GM18909 (cell line): ENCODE measurements at regions not wholly inside any gene's neighbourhood (a gene's known extent, or its start where the extent isn't known, plus 50 kb on each side); places are given as distances from the start of the nearest gene placed in this dataset.

Experiments used
- ATAC-seq: cut with Tn5 transposase; IDR thresholded peaks from one replicate; pipeline ENCODE4 v1.9.1; 2021; ENCODE audit warnings: mild to moderate bottlenecking; ENCODE audit not compliant: unreplicated experiment, poor library complexity

DNA sequence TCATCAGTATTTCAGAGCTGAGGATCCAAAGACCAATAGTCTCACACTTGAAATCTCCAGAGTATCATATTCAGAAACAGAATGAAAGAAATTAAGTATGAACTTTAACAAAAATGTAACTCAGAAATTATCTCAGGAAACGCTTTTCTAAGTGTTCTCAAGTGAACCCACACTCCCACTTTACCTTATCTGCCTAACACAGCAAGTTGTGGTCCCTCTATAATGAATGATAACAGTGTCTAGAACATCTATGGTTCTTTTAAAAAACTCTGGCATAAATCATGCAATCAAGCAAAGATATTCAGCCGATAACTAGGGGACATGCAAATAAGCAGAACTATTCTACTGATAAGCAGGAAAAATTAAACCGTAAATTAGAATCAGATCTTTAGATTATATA lies 1574.2 kb downstream of the PLA2G4A start:
- ATAC-seq = no peak

DNA sequence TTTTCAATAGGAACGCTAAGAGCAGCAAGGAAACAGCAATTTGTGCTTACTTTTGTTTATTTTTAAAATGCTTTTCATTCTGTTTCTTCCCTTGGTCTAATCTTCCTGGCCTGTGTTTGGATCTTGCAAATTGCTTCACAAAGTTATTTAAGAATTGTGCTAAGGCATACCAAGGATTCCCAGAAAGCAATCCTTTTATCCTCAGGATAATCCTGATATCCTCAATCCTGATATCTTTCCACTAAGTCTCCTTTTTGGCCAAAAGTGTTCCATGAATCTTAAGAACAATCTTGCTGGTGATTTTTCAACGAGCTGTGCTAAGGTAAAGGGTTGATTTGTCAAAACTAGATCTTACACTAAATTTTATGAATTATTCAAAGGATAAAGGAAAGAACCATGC lies 1577.9 kb downstream of the PLA2G4A start:
- ATAC-seq = no peak

DNA sequence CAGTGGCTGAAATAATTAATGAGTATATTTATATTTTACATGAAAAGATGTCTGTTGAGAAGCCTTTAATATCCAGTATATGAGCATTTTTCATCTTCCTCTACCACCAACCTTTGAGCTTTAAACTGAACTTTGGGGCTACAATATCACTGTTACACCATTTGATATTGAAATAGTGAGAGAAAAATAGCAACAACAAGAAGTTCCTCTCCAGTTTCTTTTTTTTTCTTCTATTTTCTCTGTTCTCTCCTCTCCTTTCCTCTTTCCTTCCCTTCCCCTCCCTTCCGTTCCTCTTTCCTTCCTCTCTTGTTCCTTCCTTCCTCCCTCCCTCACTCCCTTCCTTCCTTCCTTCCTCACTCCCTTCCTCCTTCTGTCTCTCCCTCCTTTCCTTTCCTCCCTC lies 1591.4 kb downstream of the PLA2G4A start:
- ATAC-seq = no peak

DNA sequence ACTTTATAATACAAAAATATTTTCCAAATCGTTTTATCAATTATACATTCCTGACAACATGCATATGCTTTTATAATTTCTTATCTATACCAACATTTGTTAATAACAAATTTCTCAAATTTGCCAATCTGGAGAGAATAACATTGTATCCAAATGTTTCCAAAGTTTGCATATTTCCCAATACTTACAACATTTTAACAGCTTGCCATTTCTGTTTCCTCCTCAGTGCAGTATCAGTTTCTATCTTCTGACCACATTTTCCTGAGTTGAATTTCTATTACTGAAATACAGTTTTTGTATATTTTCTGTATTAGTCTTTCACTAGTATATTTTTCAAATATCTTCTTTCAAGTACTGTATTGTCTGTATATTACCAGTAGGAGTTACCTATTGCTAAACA lies 1594.3 kb downstream of the PLA2G4A start:
- ATAC-seq = no peak

DNA sequence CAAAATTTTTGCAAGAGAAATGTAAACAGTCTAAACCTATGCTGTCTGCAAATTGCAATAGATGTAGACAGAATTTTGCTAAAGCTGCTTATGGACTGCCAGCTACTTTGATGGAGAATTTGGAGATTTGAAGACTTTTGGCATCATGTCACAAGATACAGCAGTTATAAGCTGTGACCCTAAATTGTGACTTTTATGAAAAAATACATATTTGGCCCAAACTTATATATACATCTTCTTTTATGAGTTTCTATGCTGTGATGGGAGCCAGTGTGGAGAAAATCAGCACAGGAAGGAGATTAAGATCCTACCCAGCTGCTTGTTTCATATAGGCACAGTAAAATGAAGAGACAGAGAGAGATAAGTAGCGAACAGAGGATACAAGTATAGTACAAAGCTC lies 1595.4 kb downstream of the PLA2G4A start:
- ATAC-seq = no peak

DNA sequence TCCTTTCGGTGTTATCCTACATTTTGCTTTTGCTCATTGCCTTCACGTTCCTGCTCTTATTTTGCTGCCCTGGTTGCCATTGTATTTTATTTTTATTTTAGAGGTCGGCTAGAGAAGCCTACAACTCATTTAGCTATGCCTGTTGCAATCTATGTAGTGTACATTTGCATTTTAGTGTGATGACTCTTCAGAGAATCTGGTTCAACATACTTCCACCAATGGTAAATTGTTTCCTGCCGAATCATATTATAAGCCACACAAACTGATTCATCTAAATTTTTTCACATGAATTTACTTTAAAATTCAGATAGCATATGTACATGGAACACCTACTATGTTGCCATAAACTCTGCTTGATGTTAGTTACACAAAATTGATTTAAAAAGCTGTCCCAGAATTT lies 1596.9 kb downstream of the PLA2G4A start:
- no peak for ATAC-seq

DNA sequence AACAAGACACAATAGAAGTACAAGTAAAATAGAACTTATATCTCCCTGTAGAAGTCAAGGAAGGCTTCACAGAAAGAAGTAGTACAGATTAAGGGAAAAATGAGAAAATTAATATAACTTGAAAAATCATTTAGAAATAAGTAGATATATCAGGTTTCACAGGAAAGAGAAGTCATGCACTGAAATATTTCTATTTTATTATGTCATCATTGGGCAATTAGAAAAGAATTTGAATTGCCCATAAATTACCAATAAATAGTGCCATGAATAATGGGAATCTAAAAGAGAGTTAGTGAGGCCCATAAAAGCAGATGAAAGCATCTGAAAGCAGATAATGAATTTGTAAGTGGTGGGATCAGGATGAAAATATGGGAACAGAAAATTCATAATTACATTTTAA lies 1597.8 kb downstream of the PLA2G4A start:
- no peak for ATAC-seq

DNA sequence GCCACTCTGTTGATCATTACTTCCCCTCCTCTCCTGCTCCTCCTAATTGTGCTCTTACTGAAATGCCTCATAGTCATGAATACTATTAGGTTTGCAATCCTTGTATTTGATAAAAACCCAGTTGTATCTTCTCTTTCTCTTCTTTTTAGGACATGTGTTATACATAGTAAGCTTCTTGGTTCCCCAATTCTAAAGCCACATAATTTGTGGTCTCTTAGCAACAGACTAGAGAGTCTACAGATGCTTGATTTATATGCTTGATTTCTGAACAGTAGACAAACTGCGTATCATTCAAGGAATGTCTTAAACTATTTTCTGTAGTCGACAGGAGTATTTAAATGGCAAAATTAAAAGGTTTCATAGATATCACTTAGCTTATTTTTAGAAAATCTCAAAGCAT lies 1598.9 kb downstream of the PLA2G4A start:
- ATAC-seq = no peak

DNA sequence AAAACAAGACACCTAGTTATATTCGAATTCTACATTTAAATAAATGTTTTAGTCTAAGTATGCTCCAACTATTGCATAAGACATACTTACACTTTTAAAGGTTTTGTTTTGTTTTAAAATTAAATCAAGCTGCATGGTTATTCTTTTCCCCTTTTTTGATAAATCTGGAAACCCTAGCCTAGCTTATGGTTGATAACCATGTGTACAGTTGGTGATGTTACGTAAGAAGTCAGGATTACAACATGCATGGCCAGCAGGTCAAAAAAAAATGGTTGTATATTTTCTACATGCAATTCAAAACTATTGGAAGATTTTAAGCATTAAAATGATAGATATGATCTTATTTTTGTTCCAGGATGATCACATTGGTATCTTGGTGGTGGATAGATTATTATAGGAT lies 1600.6 kb downstream of the PLA2G4A start:
- ATAC-seq = no peak

DNA sequence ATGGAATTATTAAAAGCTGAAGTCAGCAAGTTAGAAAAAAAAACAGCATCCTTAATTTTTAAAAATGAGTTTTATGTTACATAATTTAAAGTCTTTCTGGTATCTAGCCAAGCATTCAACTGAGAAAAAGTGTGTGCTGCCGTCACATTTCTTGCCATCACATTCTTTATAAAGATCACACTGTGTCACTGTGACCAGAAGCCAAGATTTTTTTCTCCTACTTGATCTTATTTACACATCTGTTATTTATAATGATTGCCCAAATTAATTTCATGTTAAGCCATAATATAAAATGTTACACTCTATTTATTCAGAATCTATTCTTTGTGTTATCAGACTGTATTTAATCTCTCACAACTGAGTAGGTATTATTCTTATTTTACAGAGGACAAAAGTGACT lies 1603.7 kb downstream of the PLA2G4A start:
- no peak for ATAC-seq

DNA sequence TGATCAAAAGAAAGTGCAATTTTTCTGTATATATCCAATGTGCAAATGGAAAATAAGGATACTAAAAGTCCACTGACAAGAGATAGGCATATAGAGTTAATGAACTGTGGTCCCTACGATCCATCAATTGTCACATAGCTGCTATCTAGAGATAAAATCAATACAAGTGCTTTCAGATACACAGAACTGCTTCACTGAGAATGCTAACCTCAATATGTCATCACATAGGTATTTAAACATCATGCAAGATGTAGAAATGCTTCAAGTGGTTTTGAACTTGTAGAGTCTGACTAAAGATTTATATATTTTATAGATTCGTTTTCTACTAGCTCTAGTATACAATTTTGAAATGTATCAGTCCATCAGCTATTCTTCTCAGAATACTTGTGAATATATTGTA lies 1604.7 kb downstream of the PLA2G4A start:
- ATAC-seq = no peak

DNA sequence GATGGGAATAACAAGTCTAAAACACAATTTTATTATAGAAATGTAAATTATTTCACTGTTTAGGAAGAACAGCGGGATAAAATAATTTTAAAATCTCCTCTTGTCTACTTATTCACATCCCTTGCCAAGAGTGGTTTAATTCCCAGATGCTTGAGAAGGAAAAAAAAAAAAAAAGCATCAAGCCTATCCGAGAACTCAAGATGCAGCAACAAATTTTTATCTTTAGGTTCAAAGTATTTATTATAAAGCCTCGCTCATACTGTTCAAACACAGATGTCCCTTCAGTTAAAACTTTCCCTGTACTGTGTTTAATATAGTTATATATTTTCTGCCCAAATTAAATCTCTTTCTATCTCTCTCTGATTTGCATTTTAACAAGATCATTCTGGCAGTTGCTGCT lies 1615.8 kb downstream of the PLA2G4A start:
- ATAC-seq = no peak

DNA sequence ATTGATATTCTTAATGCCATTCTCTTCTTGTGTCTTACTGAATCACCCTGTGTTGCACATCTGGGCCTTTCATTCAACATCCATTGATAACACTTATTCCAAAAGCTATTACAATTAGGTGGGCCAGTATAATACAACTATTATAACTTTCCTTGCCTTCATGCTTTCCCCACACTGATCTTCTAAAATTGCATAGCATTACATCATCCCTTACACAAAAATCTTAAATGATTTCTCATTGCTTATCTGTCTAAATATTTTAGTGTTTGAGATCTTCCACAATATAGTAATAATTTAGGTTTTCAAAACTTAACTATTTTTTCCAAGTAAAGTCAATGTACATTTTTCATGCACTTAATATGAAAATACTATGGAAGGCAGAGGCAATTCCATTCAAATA lies 1634.1 kb downstream of the PLA2G4A start:
- ATAC-seq = no peak

DNA sequence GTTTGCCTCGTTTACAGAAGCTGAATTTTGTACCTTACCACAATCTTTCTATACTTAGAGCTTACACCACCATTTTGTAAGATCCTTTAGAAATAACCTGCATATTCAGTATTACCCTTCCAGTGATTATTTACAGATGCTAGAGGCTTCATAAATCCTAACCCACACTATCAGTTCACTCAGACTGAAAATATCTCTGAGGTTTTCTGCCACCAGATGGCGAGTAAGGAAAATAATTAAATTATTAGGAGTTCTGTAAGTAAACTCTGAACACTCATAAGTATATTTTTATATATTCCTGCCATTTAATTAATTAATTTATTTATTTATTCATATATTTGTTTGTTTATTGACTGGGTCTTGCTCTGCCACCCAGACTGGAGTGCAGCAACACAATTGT lies 1635.2 kb downstream of the PLA2G4A start:
- ATAC-seq = no peak

DNA sequence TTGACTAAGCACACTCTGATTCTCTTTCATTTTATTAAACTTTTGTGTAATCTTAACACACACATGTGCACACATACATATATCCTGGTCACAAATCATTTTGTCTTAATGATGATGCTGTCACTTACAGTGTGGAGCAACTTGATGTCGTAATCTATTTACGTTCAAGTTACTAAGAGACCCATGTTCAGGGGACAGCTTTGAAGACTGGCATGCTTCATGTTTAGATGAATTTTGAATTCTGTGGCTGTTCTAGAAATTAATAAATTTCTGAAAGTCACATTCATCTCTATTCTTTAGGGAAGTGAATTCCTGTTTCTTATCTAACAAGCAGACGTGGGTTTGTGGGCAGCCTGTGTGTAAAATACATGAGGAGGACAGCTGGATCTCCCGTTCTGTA lies 1637.8 kb downstream of the PLA2G4A start:
- no peak for ATAC-seq

DNA sequence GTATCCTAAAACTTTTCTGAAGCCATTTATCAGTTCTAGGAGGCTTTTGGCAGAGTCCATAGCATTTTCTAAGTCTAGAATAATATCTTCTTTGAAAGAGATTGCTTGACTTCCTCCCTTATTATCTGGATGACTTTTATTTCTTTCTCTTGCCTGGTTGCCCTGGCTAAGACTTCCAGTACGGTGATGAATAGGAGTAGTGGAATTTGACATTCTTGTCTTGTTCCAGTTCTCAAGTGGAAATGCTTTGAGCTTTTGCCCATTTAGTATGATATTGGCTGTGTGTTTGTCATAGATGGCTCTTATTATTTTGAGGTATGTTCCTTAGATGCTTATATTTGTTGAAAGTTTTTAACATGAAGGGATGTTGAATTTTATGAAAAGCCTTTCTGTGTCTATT lies 1647.9 kb downstream of the PLA2G4A start:
- ATAC-seq = no peak

DNA sequence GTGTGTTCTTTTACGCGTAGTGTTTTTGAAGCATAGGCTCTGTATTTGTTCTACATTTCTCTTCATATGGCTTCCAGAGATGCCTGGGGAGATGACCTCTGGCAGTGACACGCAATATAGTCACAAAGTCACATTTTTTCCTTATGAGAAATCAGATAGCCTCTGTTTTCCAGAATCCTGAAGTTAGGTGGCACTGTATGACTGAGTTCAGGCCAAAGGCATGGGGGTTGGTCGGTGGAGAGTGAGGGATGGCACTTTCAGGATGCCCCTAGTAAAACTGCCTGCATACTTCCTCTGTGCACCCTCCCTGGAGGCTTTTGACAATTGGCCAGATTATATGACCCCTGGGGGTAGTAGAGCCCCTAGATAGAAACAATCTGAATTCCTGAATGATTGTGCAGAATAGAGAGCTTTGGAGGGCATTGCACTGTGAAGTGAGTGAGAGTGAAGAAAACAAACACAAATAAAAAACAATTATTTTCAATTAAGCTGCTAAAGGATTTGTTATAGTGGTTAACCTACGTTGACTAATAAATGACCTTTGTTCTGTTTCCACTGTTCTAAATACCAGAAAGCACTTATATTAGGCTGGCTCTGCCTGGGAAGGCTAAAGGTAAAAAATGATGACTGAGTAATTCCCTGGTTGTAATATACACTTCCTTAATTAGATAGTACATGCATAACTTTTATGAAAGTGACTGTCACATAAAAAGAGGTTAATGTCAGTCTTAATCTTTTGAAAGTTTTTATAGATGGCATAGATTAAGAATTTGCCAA lies 1660.8 kb downstream of the PLA2G4A start:
- no peak for ATAC-seq

DNA sequence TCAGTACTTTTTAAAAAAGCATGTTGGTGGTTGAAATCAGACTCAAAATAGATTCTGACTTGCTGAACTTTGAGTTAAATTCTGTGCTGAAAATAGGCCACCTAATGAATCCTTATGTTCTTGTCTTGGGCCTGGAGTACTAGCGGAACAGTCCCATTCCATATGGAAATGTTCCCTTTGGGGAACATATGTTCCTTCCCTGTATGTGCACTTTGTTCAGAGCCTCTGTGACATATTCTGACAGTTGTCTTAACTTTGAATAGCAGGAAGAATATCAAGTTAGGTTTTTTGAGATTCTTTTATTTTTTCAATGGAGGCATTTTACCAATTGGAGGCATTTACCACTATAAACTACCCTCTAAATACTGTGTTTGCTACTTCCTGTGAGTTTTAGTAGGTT lies 1667.8 kb downstream of the PLA2G4A start:
- no peak for ATAC-seq

DNA sequence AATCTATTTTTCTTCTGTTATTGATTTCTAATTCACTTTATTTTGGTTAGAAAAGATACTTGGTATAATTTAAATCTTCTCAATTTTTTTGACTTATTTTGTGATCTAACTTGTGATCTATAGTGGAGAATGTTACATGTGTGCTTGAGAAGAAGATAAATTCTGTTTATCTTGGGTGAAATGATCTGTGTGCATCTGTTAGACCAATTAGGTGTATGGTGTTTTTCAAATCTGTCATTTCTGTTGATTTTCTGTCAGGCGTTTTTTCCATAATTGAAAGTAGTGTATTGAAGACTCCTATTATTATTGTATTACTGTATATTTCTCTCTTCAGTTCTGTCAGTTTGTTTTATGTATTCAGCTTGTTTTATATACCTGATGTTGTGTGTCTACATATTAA lies 1668.3 kb downstream of the PLA2G4A start:
- ATAC-seq = no peak

DNA sequence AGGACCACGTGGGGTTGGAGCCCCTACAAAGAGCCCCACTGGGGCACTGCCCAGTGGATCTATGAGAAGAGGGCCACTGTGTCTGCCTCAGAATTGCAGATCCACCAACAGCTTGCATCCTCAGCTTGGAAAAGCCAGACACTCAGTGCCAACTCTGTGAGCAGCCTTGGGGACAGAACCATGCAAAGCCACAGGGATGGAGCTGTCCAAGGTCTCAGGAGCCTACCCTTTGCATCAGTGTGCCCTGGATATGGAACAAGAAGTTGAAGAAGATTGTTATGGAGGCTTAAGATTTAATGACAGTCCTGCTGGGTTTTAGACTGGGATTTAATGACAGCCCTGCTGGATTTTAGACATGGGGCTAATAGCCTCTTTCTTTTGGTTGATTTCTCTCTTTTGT lies 1670.9 kb downstream of the PLA2G4A start:
- ATAC-seq = no peak

DNA sequence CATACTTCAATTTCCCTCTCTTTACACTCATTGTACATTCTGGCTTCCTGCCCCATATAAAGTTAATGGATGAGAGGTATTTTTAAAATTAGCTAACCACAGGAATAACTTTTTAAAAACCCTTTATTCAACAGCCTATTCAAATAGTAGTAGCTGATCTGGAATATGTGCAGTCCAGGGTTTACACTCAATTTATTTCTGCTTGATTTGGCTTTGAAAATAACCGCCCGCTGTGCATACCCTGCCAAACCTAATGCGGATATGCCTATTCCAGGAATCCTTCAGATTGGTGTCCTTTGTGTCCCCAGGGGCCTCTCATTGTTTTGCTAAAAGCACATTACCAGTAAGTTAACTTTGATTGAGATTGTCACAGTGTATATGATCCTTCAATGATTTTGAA lies 1686.2 kb downstream of the PLA2G4A start:
- ATAC-seq = no peak

DNA sequence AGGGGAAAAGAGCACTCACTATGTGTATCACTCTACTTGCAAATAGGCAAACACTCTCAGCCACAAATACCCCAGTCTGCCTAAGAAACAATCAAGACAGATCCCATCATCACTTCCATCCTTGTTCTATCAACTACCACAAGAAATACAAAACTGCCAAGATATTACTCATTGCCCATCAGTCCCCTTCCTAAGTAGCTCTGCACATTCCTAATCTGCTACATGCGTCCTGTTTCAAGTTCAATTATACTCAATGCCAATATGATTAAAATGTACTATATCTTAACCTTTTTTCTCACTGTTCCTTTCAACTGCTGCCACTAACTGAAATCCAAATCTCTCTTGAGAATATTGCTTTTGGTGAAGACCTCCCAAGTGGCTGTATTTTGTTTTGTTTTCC lies 1688.4 kb downstream of the PLA2G4A start:
- ATAC-seq = no peak

DNA sequence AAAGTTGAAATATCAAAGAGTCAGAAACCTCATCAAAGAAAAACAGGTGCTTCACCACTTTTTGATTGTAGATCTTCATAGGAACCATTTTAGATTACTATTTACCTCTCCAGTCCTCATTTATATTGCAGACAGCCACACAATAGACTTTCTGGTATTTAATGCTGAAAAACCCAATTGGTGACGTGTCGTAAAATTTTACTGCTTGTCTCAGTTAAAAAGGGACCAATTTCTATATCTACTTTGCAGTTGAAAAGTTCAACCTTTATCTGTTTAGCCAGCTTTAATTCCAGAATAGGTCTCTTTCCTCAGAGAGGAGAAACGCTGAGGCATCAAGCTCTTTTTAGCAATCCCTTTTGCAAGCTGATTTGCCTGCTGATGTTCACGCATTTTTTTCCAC lies 1722.4 kb downstream of the PLA2G4A start:
- ATAC-seq = no peak
